Small intestine (tissue), 7 donors: ENCODE measurements at regions not wholly inside any gene's neighbourhood (a gene's known extent, or its start where the extent isn't known, plus 50 kb on each side); places are given as distances from the start of the nearest gene placed in this dataset.
A peak's percentile ranks its signal among the peaks of the same experiment; 100 is the strongest.
"Not testable (repeated sequence)": the region's sequence is repeated elsewhere in the genome, so short reads cannot be mapped to it uniquely, and the experiment has no call there.

Experiments used
- DNase-seq, 2 donors: peaks; one replicate each; pipeline versions ENCODE4 v3.0.0 to v3.0.0-alpha.2; 2013
- FAIRE-seq: peaks from 2 replicates; lab custom pipeline; 2012; peaks lifted over from hg19 to GRCh38; lab: Jason Lieb, UNC
- H3K27ac ChIP-seq, 3 donors: one replicate each; pipeline ENCODE4 v1.5.1; 2013; ENCODE audit warnings: low read length in 2 of 3, mild to moderate bottlenecking in 2 of 3, control low read depth in 1 of 3, inconsistent platforms in 1 of 3, low read depth in 1 of 3, moderate library complexity in 1 of 3
- H3K27me3 ChIP-seq, 3 donors: one replicate each; pipeline ENCODE4 v1.6.1; 2013; ENCODE audit warnings: low read length in 3 of 3, inconsistent platforms in 1 of 3; ENCODE audit not compliant: control insufficient read depth in 3 of 3, insufficient read depth in 3 of 3
- H3K36me3 ChIP-seq, 3 donors: one replicate each; pipeline ENCODE4 v1.6.1; 2013; ENCODE audit warnings: low read length in 3 of 3, inconsistent platforms in 1 of 3, low read depth in 1 of 3, mild to moderate bottlenecking in 1 of 3, moderate library complexity in 1 of 3; ENCODE audit not compliant: control insufficient read depth in 3 of 3, insufficient read depth in 2 of 3
- H3K4me1 ChIP-seq, 3 donors: one replicate each; pipeline ENCODE4 v1.6.1; 2013; ENCODE audit warnings: low read length in 2 of 3, inconsistent platforms in 1 of 3, low read depth in 1 of 3, mild to moderate bottlenecking in 1 of 3, moderate library complexity in 1 of 3; ENCODE audit not compliant: control insufficient read depth in 3 of 3, insufficient read depth in 2 of 3
- H3K4me3 ChIP-seq, 3 donors: one replicate each; pipeline ENCODE4 v1.5.1; 2013; ENCODE audit warnings: low read length in 3 of 3, control low read depth in 1 of 3, inconsistent platforms in 1 of 3, low read depth in 1 of 3, mild to moderate bottlenecking in 1 of 3, moderate library complexity in 1 of 3
- H3K9me3 ChIP-seq, 2 donors: one replicate each; pipeline ENCODE4 v1.6.1; 2013; ENCODE audit warnings: low read depth in 1 of 2, low read length in 1 of 2; ENCODE audit not compliant: control insufficient read depth in 2 of 2, insufficient read depth in 1 of 2
- WGBS, 3 donors: extraction: QIAGEN DNeasy Blood & Tissue Kit; methylation state at CpG; one replicate each; pipeline ENCODE4 v1.1.7; 2013; 5-methylcytosine and 5-hydroxymethylcytosine counted together
- donor health status: healthy with polysubstance abuse.
- donor health status: control.
- donor health status: control.
- donor health status: Bipolar disorder and iron deficiency.
- donor health status: healthy.

DNA sequence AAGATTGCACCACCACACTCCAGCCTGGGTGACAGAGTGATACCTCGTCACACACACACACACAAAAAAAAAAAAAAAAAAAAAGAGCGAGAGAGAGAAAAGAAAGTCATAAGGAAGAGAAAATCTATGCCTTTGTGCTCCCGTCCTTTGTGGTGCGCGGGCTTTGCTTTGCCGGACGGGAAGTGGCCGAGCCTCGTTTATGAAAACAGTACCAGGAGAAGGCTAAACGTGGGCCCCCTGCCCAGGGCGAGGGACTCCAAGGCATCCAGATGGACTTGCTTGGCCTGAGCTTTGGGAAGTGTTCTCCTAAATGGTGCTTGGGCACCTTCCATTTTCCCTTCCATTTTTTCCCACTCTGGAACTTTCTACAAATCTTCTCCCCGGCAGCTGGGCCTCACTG is 109.3 kb upstream of the LRPAP1 start:
- Histone ChIP-seq H3K9me3 (peaks cover 0 to 7% of the 10 kb centered on the region in 2 donors), H3K4me1 (no peaks in the 10 kb centered on the region), H3K4me3 (no peak overlapping the region), H3K36me3 (no peaks in the 10 kb centered on the region), H3K27me3 (no peaks in the 10 kb centered on the region), H3K27ac (no peak overlapping the region)
- 85 to 88% (median 87%) methylated on average over 11 to 12 of the region's 12 CpGs for WGBS, 3 donors
- DNase-seq (no peak), FAIRE-seq (no peak)

DNA sequence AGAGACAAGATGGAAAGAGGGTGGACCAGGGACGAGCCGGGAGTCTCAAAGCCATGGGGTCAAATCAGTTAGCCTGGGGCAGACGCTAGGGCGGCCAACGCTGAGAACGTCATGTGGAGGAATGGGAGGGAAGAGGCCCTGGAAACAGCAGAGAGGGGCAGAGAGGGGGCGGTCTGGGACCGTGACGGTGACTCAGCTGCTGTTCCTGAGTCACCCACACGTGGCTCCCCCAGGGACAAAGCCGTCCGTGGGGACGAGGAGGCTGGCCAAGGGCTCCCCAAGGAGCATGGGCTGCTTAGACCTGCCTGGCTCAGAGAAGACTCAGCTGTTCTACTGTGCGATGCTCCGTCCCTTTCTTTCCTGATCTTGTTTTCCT is 108.4 kb upstream of the LRPAP1 start:
- WGBS, 3 donors: 56 to 60% (median 57%) methylated on average over 14 to 15 of the region's 15 CpGs
- FAIRE-seq (no peak), DNase-seq (no peak)
- H3K27ac ChIP-seq: no peak overlapping the region
- no peaks in the 10 kb centered on the region for H3K4me1 ChIP-seq
- H3K27me3 ChIP-seq: no peaks in the 10 kb centered on the region
- H3K4me3 ChIP-seq: no peak overlapping the region
- H3K9me3 ChIP-seq: peaks cover 0 to 8% of the 10 kb centered on the region in 2 donors
- no peaks in the 10 kb centered on the region for H3K36me3 ChIP-seq

- H3K4me3 ChIP-seq: no peak overlapping the region
- 70 to 78% (median 71%) methylated on average over 21 to 22 of the region's 22 CpGs for WGBS, 3 donors
- no peaks in the 10 kb centered on the region for H3K36me3 ChIP-seq
- no peak for FAIRE-seq
- no peaks in the 10 kb centered on the region for H3K4me1 ChIP-seq
- peaks cover 0 to 11% of the 10 kb centered on the region in 2 donors for H3K9me3 ChIP-seq
- peak overlapping the region in 1 of 3 donors; percentile 21 for H3K27ac ChIP-seq
- DNase-seq: no peak
- H3K27me3 ChIP-seq: no peaks in the 10 kb centered on the region
Observed at GRCh38 chr4:3639613-3640586, 107.7 kb upstream of the LRPAP1 start.

- H3K27ac ChIP-seq: no peak overlapping the region
- FAIRE-seq: no peak
- 69 to 73% (median 72%) methylated on average over 6 of the region's 6 CpGs for WGBS, 3 donors
Observed at GRCh38 chr4:3638080-3638795, 106.0 kb upstream of the LRPAP1 start.

GRCh38 chr4:3637326-3638016 is 105.2 kb upstream of the LRPAP1 start:
- Histone ChIP-seq H3K9me3 (peaks cover 0 to 11% of the 10 kb centered on the region in 2 donors), H3K27ac (no peak overlapping the region), H3K36me3 (no peaks in the 10 kb centered on the region), H3K4me3 (no peak overlapping the region), H3K27me3 (no peaks in the 10 kb centered on the region), H3K4me1 (no peaks in the 10 kb centered on the region)
- no peak for DNase-seq
- no peak for FAIRE-seq
- 82 to 85% (median 84%) methylated on average over 19 of the region's 19 CpGs for WGBS, 3 donors

More at GRCh38 chr4:3638080-3638795, 106.0 kb upstream of the LRPAP1 start:
- DNase-seq: no peak
- Histone ChIP-seq H3K4me3 (no peak overlapping the region), H3K27me3 (no peaks in the 10 kb centered on the region), H3K4me1 (no peaks in the 10 kb centered on the region), H3K9me3 (peaks cover 0 to 11% of the 10 kb centered on the region in 2 donors), H3K36me3 (no peaks in the 10 kb centered on the region)

DNA sequence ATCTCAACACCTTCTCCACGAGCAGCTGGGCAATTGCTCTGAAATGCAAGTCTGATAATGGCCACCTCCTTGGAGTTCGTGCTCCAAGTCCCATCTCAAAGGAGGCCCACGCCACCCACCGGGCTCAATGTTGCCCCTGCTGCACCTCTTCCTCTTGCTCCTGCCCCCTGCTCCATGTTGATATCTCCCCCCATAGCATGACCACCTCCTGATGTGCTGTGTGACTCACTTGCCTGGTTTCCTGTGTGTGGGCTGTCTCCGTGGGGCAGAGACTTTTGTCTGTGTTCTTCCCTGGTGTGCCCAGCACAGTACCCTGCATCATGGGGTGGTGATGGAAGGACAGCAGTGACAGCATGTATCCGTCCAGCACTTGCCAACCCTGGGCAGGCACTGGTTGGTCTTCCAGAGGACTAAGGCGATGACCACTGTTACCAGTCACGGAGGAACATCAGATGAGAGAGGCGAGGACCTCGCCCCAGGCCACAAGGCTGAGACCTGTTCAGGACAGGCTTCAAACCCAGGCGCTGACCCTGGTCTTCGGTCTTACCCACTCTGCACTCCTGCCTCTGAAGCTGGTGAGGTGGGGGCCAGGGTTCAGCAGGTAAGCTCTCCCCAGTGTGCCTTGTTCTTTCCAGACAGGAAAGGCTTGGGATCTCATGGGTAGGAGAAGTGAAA is 104.6 kb upstream of the LRPAP1 start:
- Histone ChIP-seq H3K4me1 (no peaks in the 10 kb centered on the region), H3K4me3 (no peak overlapping the region), H3K27ac (no peak overlapping the region), H3K9me3 (peaks cover 0 to 11% of the 10 kb centered on the region in 2 donors), H3K27me3 (no peaks in the 10 kb centered on the region), H3K36me3 (no peaks in the 10 kb centered on the region)
- DNase-seq: no peak
- WGBS, 3 donors: 84 to 93% (median 89%) methylated on average over 12 of the region's 12 CpGs
- FAIRE-seq: no peak

- not testable (repeated sequence) for H3K36me3 ChIP-seq, H3K4me1 ChIP-seq, H3K27ac ChIP-seq, H3K4me3 ChIP-seq, H3K27me3 ChIP-seq, FAIRE-seq
- whole genome bisulfite sequencing, 3 donors: 29 to 53% (median 30%) methylated on average over 2 of the region's 2 CpGs
- peaks cover 0 to 11% of the 10 kb centered on the region in 2 donors for H3K9me3 ChIP-seq
- peak in 1 of 2 donors; percentile 38 for DNase-seq
Observed at GRCh38 chr4:3636020-3636419, 103.8 kb upstream of the LRPAP1 start.
